Spleen (tissue), 7 donors: ENCODE measurements at regions not wholly inside any gene's neighbourhood (a gene's known extent, or its start where the extent isn't known, plus 50 kb on each side); places are given as distances from the start of the nearest gene placed in this dataset.

Experiments
- POLR2A ChIP-seq, 3 donors: fragments of 450-650 bp; IDR thresholded peaks; one replicate each; pipeline ENCODE4 v1.5.1; 2017; ENCODE audit warnings: antibody characterized with exemption in 3 of 3, mild to moderate bottlenecking in 1 of 3
- TF ChIP-seq, protein P1 (sequence below), 11 experiments: fragments of 200-600 bp in 7 of 11; fragments of 450-650 bp in 4 of 11; sonication (generic) in 4 of 11; IDR thresholded peaks in 8 of 11; conservative IDR thresholded peaks in 3 of 11; 1 replicate in 7 of 11; 2 replicates in 4 of 11; pipeline versions ENCODE4 v1.4.0 to v1.8.0; 2016 to 2021; ENCODE audit warnings: antibody characterized with exemption in 11 of 11, inconsistent platforms in 4 of 11, mild to moderate bottlenecking in 1 of 11
- donor health status: DM: no; HTN: no; CAD: no; lungs with moderate emphysema.
- donor health status: DM: no; HTN: no; CAD: no.
- donor health status: DM: no; HTN: no; CAD: no.

DNA sequence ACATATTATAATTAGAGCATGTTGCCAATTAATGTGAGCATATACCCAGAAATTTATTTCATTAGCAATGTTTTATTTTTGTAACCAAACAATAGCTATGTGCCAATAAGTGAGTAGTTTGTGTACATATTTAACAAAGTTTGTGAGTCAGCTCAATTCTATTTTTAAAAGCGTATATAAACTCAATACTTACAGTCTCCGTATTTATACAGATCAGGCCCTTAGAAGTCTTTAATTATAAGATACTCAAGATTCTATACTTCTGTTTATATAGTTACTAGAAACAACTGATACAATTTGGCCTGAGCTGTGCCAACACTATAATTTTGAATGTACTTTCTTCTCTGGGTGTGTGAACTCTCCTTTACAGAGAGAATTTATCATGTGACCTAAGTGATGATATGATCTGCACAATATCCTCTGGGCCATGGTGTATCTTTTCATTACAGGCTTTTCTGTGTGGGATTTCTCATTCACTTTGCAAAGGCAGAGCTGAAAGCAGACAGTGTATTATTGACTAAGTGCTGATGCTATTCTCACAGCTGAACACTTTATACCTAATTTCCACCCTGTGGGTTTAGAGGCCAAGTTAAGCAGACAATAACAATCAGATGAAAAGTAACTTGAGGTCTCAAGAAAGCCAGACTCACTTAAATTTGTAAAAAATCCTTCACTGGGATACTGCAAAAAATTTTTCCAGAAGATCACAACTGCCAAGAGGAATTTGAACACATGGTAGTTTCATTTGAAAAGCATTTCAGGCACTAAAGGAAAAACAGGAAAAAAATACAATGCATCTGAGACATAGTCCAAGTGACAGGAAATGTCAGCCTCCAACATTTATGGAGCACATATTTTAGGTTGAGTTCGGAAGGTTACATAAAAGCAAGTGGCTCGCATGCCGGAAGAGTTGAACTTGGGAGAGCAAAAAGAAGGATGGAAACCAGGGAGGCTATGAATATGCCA, 277.9 kb upstream of the SEMA6D start:
- no peak for TF ChIP-seq POLR2A (IDR thresholded peaks at IDR 0.05)
- TF ChIP-seq, protein P1, sequence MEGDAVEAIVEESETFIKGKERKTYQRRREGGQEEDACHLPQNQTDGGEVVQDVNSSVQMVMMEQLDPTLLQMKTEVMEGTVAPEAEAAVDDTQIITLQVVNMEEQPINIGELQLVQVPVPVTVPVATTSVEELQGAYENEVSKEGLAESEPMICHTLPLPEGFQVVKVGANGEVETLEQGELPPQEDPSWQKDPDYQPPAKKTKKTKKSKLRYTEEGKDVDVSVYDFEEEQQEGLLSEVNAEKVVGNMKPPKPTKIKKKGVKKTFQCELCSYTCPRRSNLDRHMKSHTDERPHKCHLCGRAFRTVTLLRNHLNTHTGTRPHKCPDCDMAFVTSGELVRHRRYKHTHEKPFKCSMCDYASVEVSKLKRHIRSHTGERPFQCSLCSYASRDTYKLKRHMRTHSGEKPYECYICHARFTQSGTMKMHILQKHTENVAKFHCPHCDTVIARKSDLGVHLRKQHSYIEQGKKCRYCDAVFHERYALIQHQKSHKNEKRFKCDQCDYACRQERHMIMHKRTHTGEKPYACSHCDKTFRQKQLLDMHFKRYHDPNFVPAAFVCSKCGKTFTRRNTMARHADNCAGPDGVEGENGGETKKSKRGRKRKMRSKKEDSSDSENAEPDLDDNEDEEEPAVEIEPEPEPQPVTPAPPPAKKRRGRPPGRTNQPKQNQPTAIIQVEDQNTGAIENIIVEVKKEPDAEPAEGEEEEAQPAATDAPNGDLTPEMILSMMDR (IDR thresholded peaks at IDR 0.05 in 8 of 11, conservative IDR thresholded peaks at IDR 0.05 in 3 of 11), result no peak
